ENCODE measurements at regions not wholly inside any gene's neighbourhood (a gene's known extent, or its start where the extent isn't known, plus 50 kb on each side); places are given as distances from the start of the nearest gene placed in this dataset.

GRCh38 chr9:115349542-115349941 is 231.6 kb upstream of the TNC start:
- Histone ChIP-seq H3K9me3 (ENCODE audit: insufficient read depth, low read depth, low read length) (no peaks in the 10 kb centered on the region), H4K20me1 (ENCODE audit: insufficient read depth, low read length, poor library complexity, severe bottlenecking) (no peaks in the 10 kb centered on the region), H3K4me2 (ENCODE audit: low read depth, low read length, poor library complexity, severe bottlenecking) (no peak overlapping the region), H3F3A (ENCODE audit: low read depth) (no peaks in the 10 kb centered on the region), H3K36me3 (ENCODE audit: insufficient read depth, low read length) (no peaks in the 10 kb centered on the region), H3K9me2 (replicated peaks; ENCODE audit: low read depth, low read length) (no peaks in the 10 kb centered on the region), H3K27me3 (ENCODE audit: insufficient read depth, low read length, poor library complexity, severe bottlenecking) (no peaks in the 10 kb centered on the region), H3K79me2 (ENCODE audit: insufficient read depth, low read length) (no peaks in the 10 kb centered on the region), H3K4me3 (ENCODE audit: low read length, poor library complexity, severe bottlenecking) (no peak overlapping the region), H3K9ac (ENCODE audit: low read depth, low read length, poor library complexity, severe bottlenecking) (no peak overlapping the region), H3K4me1 (ENCODE audit: insufficient read depth, low read length, poor library complexity, severe bottlenecking) (no peaks in the 10 kb centered on the region), H2AFZ (ENCODE audit: low read length) (no peak overlapping the region)
- no peak for TF ChIP-seq EZH2phosphoT487 (IDR thresholded peaks at IDR 0.05; ENCODE audit: borderline replicate concordance)

- Histone ChIP-seq H4K20me1 (ENCODE audit: insufficient read depth, low read length, poor library complexity, severe bottlenecking) (no peaks in the 10 kb centered on the region), H2AFZ (ENCODE audit: low read length) (no peak overlapping the region), H3K4me1 (ENCODE audit: insufficient read depth, low read length, poor library complexity, severe bottlenecking) (no peaks in the 10 kb centered on the region), H3F3A (ENCODE audit: low read depth) (no peaks in the 10 kb centered on the region), H3K79me2 (ENCODE audit: insufficient read depth, low read length) (no peaks in the 10 kb centered on the region), H3K4me2 (ENCODE audit: low read depth, low read length, poor library complexity, severe bottlenecking) (no peak overlapping the region), H3K9ac (ENCODE audit: low read depth, low read length, poor library complexity, severe bottlenecking) (no peak overlapping the region), H3K9me2 (replicated peaks; ENCODE audit: low read depth, low read length) (no peaks in the 10 kb centered on the region), H3K4me3 (ENCODE audit: low read length, poor library complexity, severe bottlenecking) (no peak overlapping the region), H3K27me3 (ENCODE audit: insufficient read depth, low read length, poor library complexity, severe bottlenecking) (no peaks in the 10 kb centered on the region), H3K9me3 (ENCODE audit: insufficient read depth, low read depth, low read length) (no peaks in the 10 kb centered on the region), H3K36me3 (ENCODE audit: insufficient read depth, low read length) (no peaks in the 10 kb centered on the region)
- TF ChIP-seq EZH2phosphoT487 (IDR thresholded peaks at IDR 0.05; ENCODE audit: borderline replicate concordance) (no peak), CTCF (conservative IDR thresholded peaks at IDR 0.05; ENCODE audit: low read length) (no peak)
Measured at GRCh38 chr9:115350548-115350947, 232.6 kb upstream of the TNC start.

GRCh38 chr9:115353681-115354080 is 235.7 kb upstream of the TNC start:
- Histone ChIP-seq H3K27me3 (ENCODE audit: insufficient read depth, low read length, poor library complexity, severe bottlenecking) (no peaks in the 10 kb centered on the region), H3F3A (ENCODE audit: low read depth) (no peaks in the 10 kb centered on the region), H3K4me1 (ENCODE audit: insufficient read depth, low read length, poor library complexity, severe bottlenecking) (no peaks in the 10 kb centered on the region), H3K4me3 (ENCODE audit: low read length, poor library complexity, severe bottlenecking) (no peak overlapping the region), H3K79me2 (ENCODE audit: insufficient read depth, low read length) (no peaks in the 10 kb centered on the region), H3K9ac (ENCODE audit: low read depth, low read length, poor library complexity, severe bottlenecking) (no peak overlapping the region), H3K4me2 (ENCODE audit: low read depth, low read length, poor library complexity, severe bottlenecking) (no peak overlapping the region), H4K20me1 (ENCODE audit: insufficient read depth, low read length, poor library complexity, severe bottlenecking) (no peaks in the 10 kb centered on the region), H3K9me3 (ENCODE audit: insufficient read depth, low read depth, low read length) (no peaks in the 10 kb centered on the region), H3K36me3 (ENCODE audit: insufficient read depth, low read length) (no peaks in the 10 kb centered on the region), H3K9me2 (replicated peaks; ENCODE audit: low read depth, low read length) (no peaks in the 10 kb centered on the region), H2AFZ (ENCODE audit: low read length) (no peak overlapping the region)
- TF ChIP-seq CTCF (conservative IDR thresholded peaks at IDR 0.05; ENCODE audit: low read length) = no peak
- TF ChIP-seq EZH2phosphoT487 (IDR thresholded peaks at IDR 0.05; ENCODE audit: borderline replicate concordance) = no peak

GRCh38 chr9:115357821-115358220 is 239.9 kb upstream of the TNC start:
- Histone ChIP-seq H3K79me2 (ENCODE audit: insufficient read depth, low read length) (no peaks in the 10 kb centered on the region), H3K36me3 (ENCODE audit: insufficient read depth, low read length) (no peaks in the 10 kb centered on the region), H3K27me3 (ENCODE audit: insufficient read depth, low read length, poor library complexity, severe bottlenecking) (no peaks in the 10 kb centered on the region), H3K9me2 (replicated peaks; ENCODE audit: low read depth, low read length) (no peaks in the 10 kb centered on the region), H4K20me1 (ENCODE audit: insufficient read depth, low read length, poor library complexity, severe bottlenecking) (no peaks in the 10 kb centered on the region), H3K4me2 (ENCODE audit: low read depth, low read length, poor library complexity, severe bottlenecking) (no peak overlapping the region), H3K9ac (ENCODE audit: low read depth, low read length, poor library complexity, severe bottlenecking) (no peak overlapping the region), H2AFZ (ENCODE audit: low read length) (no peak overlapping the region), H3K4me3 (ENCODE audit: low read length, poor library complexity, severe bottlenecking) (no peak overlapping the region), H3K4me1 (ENCODE audit: insufficient read depth, low read length, poor library complexity, severe bottlenecking) (no peaks in the 10 kb centered on the region), H3F3A (ENCODE audit: low read depth) (no peaks in the 10 kb centered on the region), H3K9me3 (ENCODE audit: insufficient read depth, low read depth, low read length) (no peaks in the 10 kb centered on the region)
- no peak for TF ChIP-seq CTCF (conservative IDR thresholded peaks at IDR 0.05; ENCODE audit: low read length)
- no peak for TF ChIP-seq EZH2phosphoT487 (IDR thresholded peaks at IDR 0.05; ENCODE audit: borderline replicate concordance)

All from Loucy (cell line).